ENCODE measurements at regions not wholly inside any gene's neighbourhood (a gene's known extent, or its start where the extent isn't known, plus 50 kb on each side); places are given as distances from the start of the nearest gene placed in this dataset.
"Not testable (repeated sequence)": the region's sequence is repeated elsewhere in the genome, so short reads cannot be mapped to it uniquely, and the experiment has no call there.

GRCh38 chr2:125747165-125747425, 908.9 kb upstream of the GYPC start:
- Histone ChIP-seq H3K4me3 (ENCODE audit: low read depth, low read length) (no peak overlapping the region), H3K27ac (no peak overlapping the region), H3K27me3 (ENCODE audit: insufficient read depth, low read depth, severe bottlenecking) (peaks cover 9% of the 10 kb centered on the region), H3K36me3 (no peaks in the 10 kb centered on the region), H3K9me3 (ENCODE audit: severe bottlenecking) (no peaks in the 10 kb centered on the region)
- DNase-seq = no peak
- TF ChIP-seq, protein P1, sequence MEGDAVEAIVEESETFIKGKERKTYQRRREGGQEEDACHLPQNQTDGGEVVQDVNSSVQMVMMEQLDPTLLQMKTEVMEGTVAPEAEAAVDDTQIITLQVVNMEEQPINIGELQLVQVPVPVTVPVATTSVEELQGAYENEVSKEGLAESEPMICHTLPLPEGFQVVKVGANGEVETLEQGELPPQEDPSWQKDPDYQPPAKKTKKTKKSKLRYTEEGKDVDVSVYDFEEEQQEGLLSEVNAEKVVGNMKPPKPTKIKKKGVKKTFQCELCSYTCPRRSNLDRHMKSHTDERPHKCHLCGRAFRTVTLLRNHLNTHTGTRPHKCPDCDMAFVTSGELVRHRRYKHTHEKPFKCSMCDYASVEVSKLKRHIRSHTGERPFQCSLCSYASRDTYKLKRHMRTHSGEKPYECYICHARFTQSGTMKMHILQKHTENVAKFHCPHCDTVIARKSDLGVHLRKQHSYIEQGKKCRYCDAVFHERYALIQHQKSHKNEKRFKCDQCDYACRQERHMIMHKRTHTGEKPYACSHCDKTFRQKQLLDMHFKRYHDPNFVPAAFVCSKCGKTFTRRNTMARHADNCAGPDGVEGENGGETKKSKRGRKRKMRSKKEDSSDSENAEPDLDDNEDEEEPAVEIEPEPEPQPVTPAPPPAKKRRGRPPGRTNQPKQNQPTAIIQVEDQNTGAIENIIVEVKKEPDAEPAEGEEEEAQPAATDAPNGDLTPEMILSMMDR (IDR thresholded peaks at IDR 0.05; ENCODE audit: low read depth, low read length) = no peak

GRCh38 chr2:125756431-125756830, 899.5 kb upstream of the GYPC start:
- TF ChIP-seq, protein P1 (IDR thresholded peaks at IDR 0.05; ENCODE audit: low read depth, low read length) = no peak
- Histone ChIP-seq H3K36me3 (no peaks in the 10 kb centered on the region), H3K27me3 (ENCODE audit: insufficient read depth, low read depth, severe bottlenecking) (no peaks in the 10 kb centered on the region), H3K27ac (no peak overlapping the region), H3K9me3 (ENCODE audit: severe bottlenecking) (no peaks in the 10 kb centered on the region), H3K4me3 (ENCODE audit: low read depth, low read length) (no peak overlapping the region)
- DNase-seq = no peak

GRCh38 chr2:125796784-125797183, 859.2 kb upstream of the GYPC start:
- TF ChIP-seq, protein P1 (IDR thresholded peaks at IDR 0.05; ENCODE audit: low read depth, low read length) = no peak
- Histone ChIP-seq H3K27me3 (ENCODE audit: insufficient read depth, low read depth, severe bottlenecking) (peaks cover 4% of the 10 kb centered on the region), H3K9me3 (ENCODE audit: severe bottlenecking) (no peaks in the 10 kb centered on the region)

GRCh38 chr2:125797192-125797591, 858.8 kb upstream of the GYPC start:
- H3K27me3 ChIP-seq (ENCODE audit: insufficient read depth, low read depth, severe bottlenecking) = peaks cover 4% of the 10 kb centered on the region
- DNase-seq = no peak
- H3K36me3 ChIP-seq = no peaks in the 10 kb centered on the region
- TF ChIP-seq, protein P1 (IDR thresholded peaks at IDR 0.05; ENCODE audit: low read depth, low read length) = no peak
- H3K27ac ChIP-seq = no peak overlapping the region
- H3K9me3 ChIP-seq (ENCODE audit: severe bottlenecking) = no peaks in the 10 kb centered on the region
- H3K4me3 ChIP-seq (ENCODE audit: low read depth, low read length) = no peak overlapping the region

More at GRCh38 chr2:125796784-125797183, 859.2 kb upstream of the GYPC start:
- Histone ChIP-seq H3K4me3 (ENCODE audit: low read depth, low read length) (no peak overlapping the region), H3K27ac (no peak overlapping the region), H3K36me3 (no peaks in the 10 kb centered on the region)
- DNase-seq = no peak

GRCh38 chr2:125822746-125823145, 833.2 kb upstream of the GYPC start:
- no peak for DNase-seq
- H3K27me3 ChIP-seq (ENCODE audit: insufficient read depth, low read depth, severe bottlenecking) = peaks cover 9% of the 10 kb centered on the region
- no peak overlapping the region for H3K27ac ChIP-seq
- TF ChIP-seq, protein P1 (IDR thresholded peaks at IDR 0.05; ENCODE audit: low read depth, low read length) = no peak
- H3K36me3 ChIP-seq = no peaks in the 10 kb centered on the region
- H3K9me3 ChIP-seq (ENCODE audit: severe bottlenecking) = no peaks in the 10 kb centered on the region
- no peak overlapping the region for H3K4me3 ChIP-seq (ENCODE audit: low read depth, low read length)

GRCh38 chr2:125825781-125826180, 830.2 kb upstream of the GYPC start:
- H3K9me3 ChIP-seq (ENCODE audit: severe bottlenecking); DNase-seq; H3K27me3 ChIP-seq (ENCODE audit: insufficient read depth, low read depth, severe bottlenecking); H3K36me3 ChIP-seq; H3K4me3 ChIP-seq (ENCODE audit: low read depth, low read length); H3K27ac ChIP-seq: not testable (repeated sequence)
